ENCODE measurements at regions not wholly inside any gene's neighbourhood (a gene's known extent, or its start where the extent isn't known, plus 50 kb on each side); places are given as distances from the start of the nearest gene placed in this dataset.

DNA sequence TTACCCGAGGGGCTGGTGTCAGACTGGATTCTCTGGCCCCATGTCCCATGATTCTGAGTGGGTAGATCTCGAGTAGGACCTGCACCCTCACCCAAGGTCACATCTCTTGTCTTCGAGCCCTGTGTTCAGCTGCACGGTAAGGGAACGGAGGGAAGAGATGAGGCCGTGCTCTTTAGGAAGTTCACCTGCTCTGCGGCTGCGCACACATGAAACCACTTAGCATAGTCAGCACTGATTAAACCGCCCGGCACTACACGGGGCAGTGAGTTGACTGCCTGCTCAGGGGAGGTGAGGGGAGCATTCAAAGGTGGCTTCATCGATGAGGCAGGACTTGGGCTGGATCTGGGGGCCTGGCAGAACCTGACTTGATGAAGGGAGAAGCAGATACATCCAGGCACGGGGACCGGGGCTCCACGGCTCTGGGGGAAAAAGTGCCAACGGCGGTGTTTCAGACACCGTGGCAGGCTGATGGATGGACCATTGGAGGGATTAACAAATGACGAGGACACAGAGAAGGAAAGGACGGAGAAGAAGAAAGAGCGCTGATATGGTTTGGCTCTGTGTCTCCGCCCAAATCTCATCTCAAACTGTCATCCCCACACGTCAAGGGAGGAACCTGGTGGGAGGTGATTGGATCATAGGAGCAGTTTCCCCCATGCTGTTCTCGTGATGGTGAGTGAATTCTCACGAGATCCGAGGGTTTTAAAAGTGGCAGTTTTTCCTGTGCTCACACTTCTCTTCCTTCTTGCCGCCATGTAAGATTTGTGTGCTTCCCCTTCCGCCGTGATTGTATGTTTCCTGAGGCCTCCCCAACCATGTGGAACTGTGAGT, 248.6 kb downstream of the CYP26B1 start:
- Histone ChIP-seq H3K79me2 (ENCODE audit: insufficient read depth) (no peaks in the 10 kb centered on the region), H3K36me3 (replicated peaks in 1 of 2; ENCODE audit: control insufficient read depth in 1 of 2, insufficient read depth in 2 of 2, low read length in 1 of 2) (no peaks in the 10 kb centered on the region), H3K4me3 (ENCODE audit: low read depth in 2 of 2, low read length in 1 of 2) (no peak overlapping the region), H3K4me1 (ENCODE audit: control insufficient read depth in 1 of 2, insufficient read depth in 2 of 2, low read depth in 1 of 2, low read length in 1 of 2) (peaks cover 0 to 7% of the 10 kb centered on the region in 2 experiments; a peak in 1 of 4 replicates), H3K4me2 (no peak overlapping the region), H3K9ac (no peak overlapping the region), H3K9me3 (no peaks in the 10 kb centered on the region), H3K27ac (ENCODE audit: low read depth in 2 of 2, low read length in 1 of 2) (no peak overlapping the region), H3F3A (replicated peaks; ENCODE audit: insufficient read depth) (no peaks in the 10 kb centered on the region), H4K20me1 (ENCODE audit: insufficient read depth) (no peaks in the 10 kb centered on the region), H3K9me2 (no peaks in the 10 kb centered on the region), H3K27me3 (ENCODE audit: insufficient read depth) (no peaks in the 10 kb centered on the region), H2AFZ (ENCODE audit: low read depth) (no peak overlapping the region)
- TF ChIP-seq NFIC (IDR thresholded peaks at IDR 0.05; ENCODE audit: borderline replicate concordance) (no peak), TAF1 (IDR thresholded peaks at IDR 0.05; ENCODE audit: borderline replicate concordance, low read depth, low read length) (no peak), GABPA (IDR thresholded peaks at IDR 0.05; ENCODE audit: low read depth) (no peak)
- TF ChIP-seq, protein P1, sequence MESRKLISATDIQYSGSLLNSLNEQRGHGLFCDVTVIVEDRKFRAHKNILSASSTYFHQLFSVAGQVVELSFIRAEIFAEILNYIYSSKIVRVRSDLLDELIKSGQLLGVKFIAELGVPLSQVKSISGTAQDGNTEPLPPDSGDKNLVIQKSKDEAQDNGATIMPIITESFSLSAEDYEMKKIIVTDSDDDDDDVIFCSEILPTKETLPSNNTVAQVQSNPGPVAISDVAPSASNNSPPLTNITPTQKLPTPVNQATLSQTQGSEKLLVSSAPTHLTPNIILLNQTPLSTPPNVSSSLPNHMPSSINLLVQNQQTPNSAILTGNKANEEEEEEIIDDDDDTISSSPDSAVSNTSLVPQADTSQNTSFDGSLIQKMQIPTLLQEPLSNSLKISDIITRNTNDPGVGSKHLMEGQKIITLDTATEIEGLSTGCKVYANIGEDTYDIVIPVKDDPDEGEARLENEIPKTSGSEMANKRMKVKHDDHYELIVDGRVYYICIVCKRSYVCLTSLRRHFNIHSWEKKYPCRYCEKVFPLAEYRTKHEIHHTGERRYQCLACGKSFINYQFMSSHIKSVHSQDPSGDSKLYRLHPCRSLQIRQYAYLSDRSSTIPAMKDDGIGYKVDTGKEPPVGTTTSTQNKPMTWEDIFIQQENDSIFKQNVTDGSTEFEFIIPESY (IDR thresholded peaks at IDR 0.05; ENCODE audit: borderline replicate concordance, low read depth): no peak
- TF ChIP-seq, protein P2, sequence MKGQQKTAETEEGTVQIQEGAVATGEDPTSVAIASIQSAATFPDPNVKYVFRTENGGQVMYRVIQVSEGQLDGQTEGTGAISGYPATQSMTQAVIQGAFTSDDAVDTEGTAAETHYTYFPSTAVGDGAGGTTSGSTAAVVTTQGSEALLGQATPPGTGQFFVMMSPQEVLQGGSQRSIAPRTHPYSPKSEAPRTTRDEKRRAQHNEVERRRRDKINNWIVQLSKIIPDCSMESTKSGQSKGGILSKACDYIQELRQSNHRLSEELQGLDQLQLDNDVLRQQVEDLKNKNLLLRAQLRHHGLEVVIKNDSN (IDR thresholded peaks at IDR 0.05; ENCODE audit: borderline replicate concordance, low read depth): no peak
- DNase-seq: no peak
- WGBS (ENCODE audit: low lambda C conversion rate): 65% methylated on average over 26 of the region's 29 CpGs
- ChIA-PET CTCF (interaction anchor here (3.6 kb wide), 1 partner anchor 26 kb away, joined by 16 read pairs; no protein-coding TSS in a partner anchor), POLR2A (no interaction called here)

DNA sequence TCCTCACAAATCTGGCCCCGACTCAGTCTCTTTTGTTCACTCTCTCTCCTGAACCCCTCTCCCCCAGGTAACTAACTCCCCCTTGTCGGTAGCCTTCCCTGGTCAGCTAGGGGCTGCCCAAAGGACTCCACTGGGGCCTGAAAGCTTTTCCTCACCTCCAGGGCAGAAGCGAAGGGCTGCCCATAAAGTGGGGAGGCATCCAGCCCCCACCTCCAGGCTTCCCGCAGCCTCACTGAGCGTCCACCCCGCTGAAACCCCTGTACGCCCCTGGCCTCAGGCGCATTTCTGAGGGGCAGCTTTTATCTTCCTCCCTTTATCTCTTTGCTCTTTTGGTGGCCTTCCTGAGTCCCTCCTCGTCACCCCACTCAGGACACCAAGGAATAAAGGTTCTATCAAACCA, 249.3 kb downstream of the CYP26B1 start:
- no peaks in the 10 kb centered on the region for H3K27me3 ChIP-seq (ENCODE audit: insufficient read depth)
- no peaks in the 10 kb centered on the region for H3K9me3 ChIP-seq
- DNase-seq: no peak
- CTCF ChIA-PET: interaction anchor here (0.7 to 3.6 kb wide), 4 partner anchors 13 to 252 kb away, joined by 3 to 16 read pairs (median 3); no protein-coding TSS in a partner anchor
- H3K4me3 ChIP-seq (ENCODE audit: low read depth in 2 of 2, low read length in 1 of 2): no peak overlapping the region
- 67% methylated on average over 9 of the region's 9 CpGs for WGBS (ENCODE audit: low lambda C conversion rate)
- H3K4me2 ChIP-seq: no peak overlapping the region
- POLR2A ChIA-PET: no interaction called here
- no peaks in the 10 kb centered on the region for H3K9me2 ChIP-seq
- no peak overlapping the region for H3K9ac ChIP-seq
- no peaks in the 10 kb centered on the region for H4K20me1 ChIP-seq (ENCODE audit: insufficient read depth)
- H3K4me1 ChIP-seq (ENCODE audit: control insufficient read depth in 1 of 2, insufficient read depth in 2 of 2, low read depth in 1 of 2, low read length in 1 of 2): peaks cover 0 to 7% of the 10 kb centered on the region in 2 experiments; a peak in 1 of 4 replicates
- H3K36me3 ChIP-seq (replicated peaks in 1 of 2; ENCODE audit: control insufficient read depth in 1 of 2, insufficient read depth in 2 of 2, low read length in 1 of 2): no peaks in the 10 kb centered on the region
- H3K79me2 ChIP-seq (ENCODE audit: insufficient read depth): no peaks in the 10 kb centered on the region
- H3K27ac ChIP-seq (ENCODE audit: low read depth in 2 of 2, low read length in 1 of 2): no peak overlapping the region
- H2AFZ ChIP-seq (ENCODE audit: low read depth): no peak overlapping the region
- no peaks in the 10 kb centered on the region for H3F3A ChIP-seq (replicated peaks; ENCODE audit: insufficient read depth)
- TF ChIP-seq, protein P3, sequence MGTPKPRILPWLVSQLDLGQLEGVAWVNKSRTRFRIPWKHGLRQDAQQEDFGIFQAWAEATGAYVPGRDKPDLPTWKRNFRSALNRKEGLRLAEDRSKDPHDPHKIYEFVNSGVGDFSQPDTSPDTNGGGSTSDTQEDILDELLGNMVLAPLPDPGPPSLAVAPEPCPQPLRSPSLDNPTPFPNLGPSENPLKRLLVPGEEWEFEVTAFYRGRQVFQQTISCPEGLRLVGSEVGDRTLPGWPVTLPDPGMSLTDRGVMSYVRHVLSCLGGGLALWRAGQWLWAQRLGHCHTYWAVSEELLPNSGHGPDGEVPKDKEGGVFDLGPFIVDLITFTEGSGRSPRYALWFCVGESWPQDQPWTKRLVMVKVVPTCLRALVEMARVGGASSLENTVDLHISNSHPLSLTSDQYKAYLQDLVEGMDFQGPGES (IDR thresholded peaks at IDR 0.05; ENCODE audit: low read depth, low read length): no peak
- no peak for TF ChIP-seq GABPA (IDR thresholded peaks at IDR 0.05; ENCODE audit: low read depth)
- TF ChIP-seq FOXJ3 (CRISPR knock-in tag; IDR thresholded peaks at IDR 0.05): no peak
- TF ChIP-seq MEF2A (IDR thresholded peaks at IDR 0.05; ENCODE audit: borderline replicate concordance, low read depth): no peak
- TF ChIP-seq YY1 (IDR thresholded peaks at IDR 0.05; ENCODE audit: low read depth): no peak
- TF ChIP-seq, protein P2 (IDR thresholded peaks at IDR 0.05; ENCODE audit: borderline replicate concordance, low read depth): no peak
- no peak for TF ChIP-seq GATA2 (CRISPR knock-in tag; IDR thresholded peaks at IDR 0.05)
- no peak for TF ChIP-seq JUND (IDR thresholded peaks at IDR 0.05)
- TF ChIP-seq, protein P4, sequence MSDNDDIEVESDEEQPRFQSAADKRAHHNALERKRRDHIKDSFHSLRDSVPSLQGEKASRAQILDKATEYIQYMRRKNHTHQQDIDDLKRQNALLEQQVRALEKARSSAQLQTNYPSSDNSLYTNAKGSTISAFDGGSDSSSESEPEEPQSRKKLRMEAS (IDR thresholded peaks at IDR 0.05; ENCODE audit: low read depth): no peak
- TF ChIP-seq NFIC (IDR thresholded peaks at IDR 0.05; ENCODE audit: borderline replicate concordance): no peak
- TF ChIP-seq SMC3 (IDR thresholded peaks at IDR 0.05; ENCODE audit: low read depth, low read length): no peak
- TF ChIP-seq, protein P5, sequence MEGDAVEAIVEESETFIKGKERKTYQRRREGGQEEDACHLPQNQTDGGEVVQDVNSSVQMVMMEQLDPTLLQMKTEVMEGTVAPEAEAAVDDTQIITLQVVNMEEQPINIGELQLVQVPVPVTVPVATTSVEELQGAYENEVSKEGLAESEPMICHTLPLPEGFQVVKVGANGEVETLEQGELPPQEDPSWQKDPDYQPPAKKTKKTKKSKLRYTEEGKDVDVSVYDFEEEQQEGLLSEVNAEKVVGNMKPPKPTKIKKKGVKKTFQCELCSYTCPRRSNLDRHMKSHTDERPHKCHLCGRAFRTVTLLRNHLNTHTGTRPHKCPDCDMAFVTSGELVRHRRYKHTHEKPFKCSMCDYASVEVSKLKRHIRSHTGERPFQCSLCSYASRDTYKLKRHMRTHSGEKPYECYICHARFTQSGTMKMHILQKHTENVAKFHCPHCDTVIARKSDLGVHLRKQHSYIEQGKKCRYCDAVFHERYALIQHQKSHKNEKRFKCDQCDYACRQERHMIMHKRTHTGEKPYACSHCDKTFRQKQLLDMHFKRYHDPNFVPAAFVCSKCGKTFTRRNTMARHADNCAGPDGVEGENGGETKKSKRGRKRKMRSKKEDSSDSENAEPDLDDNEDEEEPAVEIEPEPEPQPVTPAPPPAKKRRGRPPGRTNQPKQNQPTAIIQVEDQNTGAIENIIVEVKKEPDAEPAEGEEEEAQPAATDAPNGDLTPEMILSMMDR (IDR thresholded peaks at IDR 0.05): no peak
- no peak for TF ChIP-seq MXI1 (IDR thresholded peaks at IDR 0.05; ENCODE audit: low read depth, low read length)
- TF ChIP-seq, protein P1 (IDR thresholded peaks at IDR 0.05; ENCODE audit: borderline replicate concordance, low read depth): no peak
- TF ChIP-seq SIN3A (IDR thresholded peaks at IDR 0.05; ENCODE audit: borderline replicate concordance, low read depth, low read length): no peak

All from SK-N-SH (cell line).